ENCODE measurements at regions not wholly inside any gene's neighbourhood (a gene's known extent, or its start where the extent isn't known, plus 50 kb on each side); places are given as distances from the start of the nearest gene placed in this dataset.

GRCh38 chr15:69724333-69724732 lies 271.7 kb downstream of the RPLP1 start:
- no peak for TF ChIP-seq CTCF (conservative IDR thresholded peaks at IDR 0.05; ENCODE audit: control insufficient read depth, insufficient read depth, low read depth, low read length)
- H3K4me3 ChIP-seq (ENCODE audit: control insufficient read depth, low read depth, low read length) = no peak overlapping the region
- no peak for DNase-seq (ENCODE audit: low read depth)

GRCh38 chr15:69725275-69725674 lies 272.7 kb downstream of the RPLP1 start:
- TF ChIP-seq CTCF (conservative IDR thresholded peaks at IDR 0.05; ENCODE audit: control insufficient read depth, insufficient read depth, low read depth, low read length) = no peak
- H3K4me3 ChIP-seq (ENCODE audit: control insufficient read depth, low read depth, low read length) = no peak overlapping the region
- no peak for DNase-seq (ENCODE audit: low read depth)

GRCh38 chr15:69725957-69726356 lies 273.3 kb downstream of the RPLP1 start:
- H3K4me3 ChIP-seq (ENCODE audit: control insufficient read depth, low read depth, low read length) = no peak overlapping the region
- no peak for DNase-seq (ENCODE audit: low read depth)
- no peak for TF ChIP-seq CTCF (conservative IDR thresholded peaks at IDR 0.05; ENCODE audit: control insufficient read depth, insufficient read depth, low read depth, low read length)

- no peak overlapping the region for H3K4me3 ChIP-seq (ENCODE audit: control insufficient read depth, low read depth, low read length)
- no peak for TF ChIP-seq CTCF (conservative IDR thresholded peaks at IDR 0.05; ENCODE audit: control insufficient read depth, insufficient read depth, low read depth, low read length)
- no peak for DNase-seq (ENCODE audit: low read depth)
Observed at GRCh38 chr15:69727121-69727924, 274.7 kb downstream of the RPLP1 start.

GRCh38 chr15:69729167-69729748 lies 276.6 kb downstream of the RPLP1 start:
- no peak overlapping the region for H3K4me3 ChIP-seq (ENCODE audit: control insufficient read depth, low read depth, low read length)
- TF ChIP-seq CTCF (conservative IDR thresholded peaks at IDR 0.05; ENCODE audit: control insufficient read depth, insufficient read depth, low read depth, low read length) = peak; percentile 90
- DNase-seq (ENCODE audit: low read depth) = peak; percentile 42

- no peak for TF ChIP-seq CTCF (conservative IDR thresholded peaks at IDR 0.05; ENCODE audit: control insufficient read depth, insufficient read depth, low read depth, low read length)
- DNase-seq (ENCODE audit: low read depth) = no peak
- H3K4me3 ChIP-seq (ENCODE audit: control insufficient read depth, low read depth, low read length) = no peak overlapping the region
Observed at GRCh38 chr15:69730281-69731080, 277.9 kb downstream of the RPLP1 start.

Data from fibroblast of mammary gland (primary cell).